ENCODE measurements at regions not wholly inside any gene's neighbourhood (a gene's known extent, or its start where the extent isn't known, plus 50 kb on each side); places are given as distances from the start of the nearest gene placed in this dataset.

DNA sequence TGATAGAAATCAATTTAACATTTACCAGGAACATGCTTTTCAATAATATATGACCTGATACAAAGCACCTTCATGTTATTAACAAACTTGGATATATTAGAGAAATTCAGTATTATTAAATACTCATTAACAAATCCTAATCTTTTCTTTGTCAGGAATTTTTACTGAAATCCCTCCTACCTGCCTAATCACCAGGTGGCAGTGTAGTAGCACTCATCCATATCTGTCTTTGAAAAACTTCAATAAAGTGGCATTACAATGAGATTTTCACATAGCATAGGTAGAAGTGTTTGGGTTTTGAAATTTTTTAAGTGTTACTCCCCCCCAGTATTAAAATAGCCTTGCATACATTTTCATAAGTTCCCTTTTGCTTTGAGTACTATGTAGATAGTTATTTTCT is 1246.6 kb upstream of the LRRN3 start:
- Mint-ChIP-seq H3K36me3 (ENCODE audit: low read depth) (no peaks in the 10 kb centered on the region), H3K9me3 (ENCODE audit: low read depth) (no peaks in the 10 kb centered on the region), H3K4me3 (ENCODE audit: unreplicated experiment) (no peak overlapping the region), H3K4me1 (ENCODE audit: low read depth) (no peaks in the 10 kb centered on the region), H3K27me3 (ENCODE audit: low read depth) (no peaks in the 10 kb centered on the region), H3K27ac (ENCODE audit: unreplicated experiment) (no peak overlapping the region)
- TF ChIP-seq, protein P1, sequence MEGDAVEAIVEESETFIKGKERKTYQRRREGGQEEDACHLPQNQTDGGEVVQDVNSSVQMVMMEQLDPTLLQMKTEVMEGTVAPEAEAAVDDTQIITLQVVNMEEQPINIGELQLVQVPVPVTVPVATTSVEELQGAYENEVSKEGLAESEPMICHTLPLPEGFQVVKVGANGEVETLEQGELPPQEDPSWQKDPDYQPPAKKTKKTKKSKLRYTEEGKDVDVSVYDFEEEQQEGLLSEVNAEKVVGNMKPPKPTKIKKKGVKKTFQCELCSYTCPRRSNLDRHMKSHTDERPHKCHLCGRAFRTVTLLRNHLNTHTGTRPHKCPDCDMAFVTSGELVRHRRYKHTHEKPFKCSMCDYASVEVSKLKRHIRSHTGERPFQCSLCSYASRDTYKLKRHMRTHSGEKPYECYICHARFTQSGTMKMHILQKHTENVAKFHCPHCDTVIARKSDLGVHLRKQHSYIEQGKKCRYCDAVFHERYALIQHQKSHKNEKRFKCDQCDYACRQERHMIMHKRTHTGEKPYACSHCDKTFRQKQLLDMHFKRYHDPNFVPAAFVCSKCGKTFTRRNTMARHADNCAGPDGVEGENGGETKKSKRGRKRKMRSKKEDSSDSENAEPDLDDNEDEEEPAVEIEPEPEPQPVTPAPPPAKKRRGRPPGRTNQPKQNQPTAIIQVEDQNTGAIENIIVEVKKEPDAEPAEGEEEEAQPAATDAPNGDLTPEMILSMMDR (IDR thresholded peaks at IDR 0.05): peak; percentile 88
- no peak for DNase-seq (ENCODE audit: low spot score)

DNA sequence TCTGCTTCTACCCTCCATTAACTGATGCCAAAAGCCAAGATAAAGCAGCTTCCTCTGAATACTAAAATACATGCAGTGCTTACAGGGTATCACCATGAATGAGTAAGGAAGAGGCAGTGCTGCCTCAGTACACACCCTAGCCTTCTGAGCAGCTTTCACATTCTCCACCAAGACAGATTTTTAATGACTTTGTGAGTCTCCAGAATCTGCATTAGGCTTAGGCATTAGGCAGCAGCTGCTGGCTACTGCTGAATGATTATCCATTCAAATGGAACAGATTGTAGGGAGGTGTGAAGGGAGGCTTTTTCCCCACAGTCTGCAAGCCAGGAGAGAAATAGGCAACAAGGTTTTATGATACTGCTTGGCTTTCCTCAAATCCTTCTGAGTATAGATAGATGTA is 1226.7 kb upstream of the LRRN3 start:
- Mint-ChIP-seq H3K9me3 (ENCODE audit: low read depth) (no peaks in the 10 kb centered on the region), H3K27ac (ENCODE audit: unreplicated experiment) (no peak overlapping the region), H3K4me3 (ENCODE audit: unreplicated experiment) (no peak overlapping the region), H3K36me3 (ENCODE audit: low read depth) (no peaks in the 10 kb centered on the region), H3K4me1 (ENCODE audit: low read depth) (no peaks in the 10 kb centered on the region), H3K27me3 (ENCODE audit: low read depth) (peaks cover under 1% of the 10 kb centered on the region)
- TF ChIP-seq, protein P1 (IDR thresholded peaks at IDR 0.05): no peak
- no peak for DNase-seq (ENCODE audit: low spot score)

DNA sequence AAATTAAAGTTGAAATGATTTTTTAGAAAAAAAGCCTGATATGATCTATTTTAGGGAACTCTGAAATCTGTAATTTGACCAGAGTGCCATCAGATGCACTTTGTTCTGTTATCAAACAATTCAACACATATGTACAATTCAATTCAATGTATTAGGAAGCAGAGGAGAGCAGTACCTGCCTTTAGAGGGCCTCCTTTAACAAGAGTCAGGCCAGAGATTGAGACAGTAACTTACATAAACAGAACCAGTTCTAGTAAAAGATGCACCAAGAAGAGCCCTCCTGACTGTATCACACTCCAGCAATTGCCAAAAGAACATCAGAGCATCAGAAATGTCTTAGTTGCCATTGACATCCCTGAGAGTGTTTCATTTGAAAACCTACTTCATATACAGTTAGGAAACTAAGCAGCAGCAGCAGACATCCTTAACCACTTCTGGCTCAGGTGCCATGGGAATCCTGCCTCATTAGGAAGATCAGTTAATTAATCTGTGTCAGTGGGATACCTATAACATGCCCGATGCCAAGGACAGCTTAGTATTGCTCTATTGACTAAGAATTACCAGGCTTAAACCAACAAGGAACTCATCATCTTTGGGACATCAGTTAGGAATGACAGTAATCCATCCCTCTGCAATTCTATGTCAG is 1222.6 kb upstream of the LRRN3 start:
- Mint-ChIP-seq H3K4me3 (ENCODE audit: unreplicated experiment) (no peak overlapping the region), H3K27ac (ENCODE audit: unreplicated experiment) (no peak overlapping the region), H3K4me1 (ENCODE audit: low read depth) (no peaks in the 10 kb centered on the region), H3K27me3 (ENCODE audit: low read depth) (peaks cover 2% of the 10 kb centered on the region), H3K36me3 (ENCODE audit: low read depth) (no peaks in the 10 kb centered on the region), H3K9me3 (ENCODE audit: low read depth) (no peaks in the 10 kb centered on the region)
- TF ChIP-seq, protein P1 (IDR thresholded peaks at IDR 0.05): peak; percentile 26
- DNase-seq (ENCODE audit: low spot score): no peak

DNA sequence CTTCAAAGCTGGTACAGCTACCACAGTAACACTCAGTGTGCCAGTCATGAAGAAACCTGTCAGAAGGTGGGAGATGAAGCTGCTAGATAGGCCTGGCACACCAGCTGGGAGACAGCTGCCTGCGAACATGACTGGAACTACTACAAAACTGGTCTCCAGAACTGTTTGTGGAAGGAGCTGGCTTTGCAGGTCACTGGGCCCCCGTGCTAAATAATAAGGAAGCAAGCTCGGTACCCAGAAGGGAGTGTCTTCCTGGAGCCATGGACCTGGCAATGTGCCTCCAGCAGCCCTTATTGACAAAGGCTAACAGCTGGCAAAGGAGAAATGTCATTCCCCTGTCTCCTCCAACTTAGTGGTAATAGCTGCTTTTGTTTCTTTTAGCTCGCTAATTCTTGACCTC is 1217.6 kb upstream of the LRRN3 start:
- no peak for DNase-seq (ENCODE audit: low spot score)
- Mint-ChIP-seq H3K9me3 (ENCODE audit: low read depth) (no peaks in the 10 kb centered on the region), H3K27ac (ENCODE audit: unreplicated experiment) (no peak overlapping the region), H3K27me3 (ENCODE audit: low read depth) (peaks cover 2% of the 10 kb centered on the region), H3K4me1 (ENCODE audit: low read depth) (no peaks in the 10 kb centered on the region), H3K4me3 (ENCODE audit: unreplicated experiment) (no peak overlapping the region), H3K36me3 (ENCODE audit: low read depth) (no peaks in the 10 kb centered on the region)
- TF ChIP-seq, protein P1 (IDR thresholded peaks at IDR 0.05): no peak

DNA sequence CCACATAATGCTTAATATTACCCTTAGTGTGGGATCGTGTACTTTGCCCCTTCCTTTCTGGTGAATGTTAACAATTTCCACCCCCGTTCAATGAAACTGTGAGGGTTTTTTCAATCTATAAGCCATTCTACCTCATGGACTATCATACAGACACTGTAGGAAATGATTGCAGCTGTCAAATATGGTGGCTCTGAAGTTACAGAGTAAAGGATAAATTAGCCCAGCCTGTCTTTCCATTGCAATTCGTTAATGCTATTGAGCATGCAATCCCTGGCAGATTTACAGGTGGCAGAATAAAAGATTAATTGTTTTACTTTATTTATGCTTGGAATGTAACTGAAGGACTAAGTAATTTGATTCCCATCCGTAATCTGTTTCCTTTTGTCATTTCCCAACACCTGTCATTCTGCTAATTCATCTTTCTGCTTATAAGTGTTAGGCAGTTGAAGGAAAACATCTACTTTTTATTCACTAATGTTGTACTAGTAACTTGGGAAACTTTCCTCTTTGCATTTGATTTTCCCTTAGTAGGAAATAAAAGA is 1211.6 kb upstream of the LRRN3 start:
- no peak for DNase-seq (ENCODE audit: low spot score)
- no peaks in the 10 kb centered on the region for H3K9me3 Mint-ChIP-seq (ENCODE audit: low read depth)
- peaks cover 5% of the 10 kb centered on the region for H3K27me3 Mint-ChIP-seq (ENCODE audit: low read depth)
- H3K4me1 Mint-ChIP-seq (ENCODE audit: low read depth): no peaks in the 10 kb centered on the region
- no peak overlapping the region for H3K27ac Mint-ChIP-seq (ENCODE audit: unreplicated experiment)
- H3K4me3 Mint-ChIP-seq (ENCODE audit: unreplicated experiment): no peak overlapping the region
- TF ChIP-seq, protein P1 (IDR thresholded peaks at IDR 0.05): no peak
- H3K36me3 Mint-ChIP-seq (ENCODE audit: low read depth): no peaks in the 10 kb centered on the region

All from chondrocyte (in vitro differentiated cells).